SK-N-MC (cell line): ENCODE measurements at regions not wholly inside any gene's neighbourhood (a gene's known extent, or its start where the extent isn't known, plus 50 kb on each side); places are given as distances from the start of the nearest gene placed in this dataset.

Experiments used
- EZH2 ChIP-seq: fragments of 200-600 bp; sonication (generic); IDR thresholded peaks from one replicate; pipeline ENCODE4 v1.6.1; 2017; ENCODE audit warnings: antibody characterized with exemption
- FOXP2 ChIP-seq: optimal IDR thresholded peaks from 2 replicates; pipeline ENCODE3; 2011; ENCODE audit warnings: mild to moderate bottlenecking, moderate library complexity; ENCODE audit not compliant: insufficient read depth; ENCODE audit errors: extremely low read length, control extremely low read depth
- POLR2AphosphoS5 ChIP-seq: IDR thresholded peaks from 2 replicates; pipeline ENCODE4 v1.6.1; 2012; ENCODE audit warnings: mild to moderate bottlenecking, low read depth, low read length, borderline replicate concordance

GRCh38 chr1:222242492-222242891 is 305.4 kb downstream of the HHIPL2 start:
- no peak for TF ChIP-seq POLR2AphosphoS5
- no peak for TF ChIP-seq EZH2
- no peak for TF ChIP-seq FOXP2
